Neutrophil (primary cell): ENCODE measurements at regions not wholly inside any gene's neighbourhood (a gene's known extent, or its start where the extent isn't known, plus 50 kb on each side); places are given as distances from the start of the nearest gene placed in this dataset.

Experiments
- H3K27ac ChIP-seq: fragments of 200-600 bp; sonication (generic); 2 replicates; pipeline ENCODE4 v1.5.1; 2016; ENCODE audit warnings: mild to moderate bottlenecking, moderate library complexity
- H3K27me3 ChIP-seq: fragments of 200-600 bp; sonication (generic); 2 replicates; pipeline ENCODE4 v1.6.0; 2016; ENCODE audit warnings: mild to moderate bottlenecking
- H3K36me3 ChIP-seq: fragments of 200-600 bp; sonication (generic); 2 replicates; pipeline ENCODE4 v1.5.1; 2017
- H3K4me1 ChIP-seq, 2 experiments: fragments of 200-600 bp in 1 of 2; sonication (generic) in 1 of 2; 1 replicate in 1 of 2; 2 replicates in 1 of 2; pipeline versions ENCODE4 v1.5.1 to v1.6.1; 2013 to 2016; ENCODE audit warnings: low read depth in 1 of 2, low read length in 1 of 2, mild to moderate bottlenecking in 1 of 2, moderate library complexity in 1 of 2; ENCODE audit not compliant: control insufficient read depth in 1 of 2, insufficient read depth in 1 of 2
- H3K4me3 ChIP-seq, 2 experiments: fragments of 200-600 bp in 1 of 2; sonication (generic) in 1 of 2; 1 replicate in 1 of 2; 2 replicates in 1 of 2; pipeline ENCODE4 v1.5.1; 2013 to 2016; ENCODE audit warnings: low read depth in 1 of 2, low read length in 1 of 2, mild to moderate bottlenecking in 1 of 2, moderate library complexity in 1 of 2
- H3K9me3 ChIP-seq: fragments of 200-600 bp; sonication (generic); 2 replicates; pipeline ENCODE4 v1.5.1; 2016
- CTCF ChIP-seq: fragments of 200-600 bp; sonication (generic); IDR thresholded peaks from 2 replicates; pipeline ENCODE4 v1.5.1; 2016; ENCODE audit warnings: antibody characterized with exemption

- H3K4me3 ChIP-seq = no peak overlapping the region
- no peak overlapping the region for H3K27ac ChIP-seq
- H3K4me1 ChIP-seq = no peaks in the 10 kb centered on the region
- H3K27me3 ChIP-seq = no peaks in the 10 kb centered on the region
- H3K9me3 ChIP-seq = no peaks in the 10 kb centered on the region
- H3K36me3 ChIP-seq = no peaks in the 10 kb centered on the region
- TF ChIP-seq CTCF = no peak
Measured at GRCh38 chr3:22606461-22606860, 596.7 kb upstream of the UBE2E2 start.

GRCh38 chr3:22606938-22607337 is 596.2 kb upstream of the UBE2E2 start:
- Histone ChIP-seq H3K9me3 (no peaks in the 10 kb centered on the region), H3K27ac (no peak overlapping the region), H3K4me1 (no peaks in the 10 kb centered on the region), H3K4me3 (no peak overlapping the region), H3K36me3 (no peaks in the 10 kb centered on the region), H3K27me3 (no peaks in the 10 kb centered on the region)
- TF ChIP-seq CTCF = no peak

GRCh38 chr3:22608093-22608492 is 595.0 kb upstream of the UBE2E2 start:
- TF ChIP-seq CTCF = no peak
- Histone ChIP-seq H3K9me3 (no peaks in the 10 kb centered on the region), H3K27ac (no peak overlapping the region), H3K27me3 (no peaks in the 10 kb centered on the region), H3K4me1 (no peaks in the 10 kb centered on the region), H3K4me3 (no peak overlapping the region), H3K36me3 (no peaks in the 10 kb centered on the region)

- Histone ChIP-seq H3K27me3 (no peaks in the 10 kb centered on the region), H3K27ac (no peak overlapping the region), H3K4me1 (no peaks in the 10 kb centered on the region), H3K4me3 (no peak overlapping the region), H3K36me3 (no peaks in the 10 kb centered on the region), H3K9me3 (no peaks in the 10 kb centered on the region)
- no peak for TF ChIP-seq CTCF
Measured at GRCh38 chr3:22608721-22609120, 594.4 kb upstream of the UBE2E2 start.

- no peaks in the 10 kb centered on the region for H3K4me1 ChIP-seq
- H3K4me3 ChIP-seq = no peak overlapping the region
- no peaks in the 10 kb centered on the region for H3K36me3 ChIP-seq
- H3K27ac ChIP-seq = no peak overlapping the region
- H3K27me3 ChIP-seq = no peaks in the 10 kb centered on the region
- H3K9me3 ChIP-seq = no peaks in the 10 kb centered on the region
- TF ChIP-seq CTCF = no peak
Measured at GRCh38 chr3:22609139-22609538, 594.0 kb upstream of the UBE2E2 start.

- Histone ChIP-seq H3K4me1 (no peaks in the 10 kb centered on the region), H3K9me3 (no peaks in the 10 kb centered on the region), H3K27me3 (no peaks in the 10 kb centered on the region), H3K36me3 (no peaks in the 10 kb centered on the region), H3K4me3 (no peak overlapping the region), H3K27ac (no peak overlapping the region)
- TF ChIP-seq CTCF = no peak
Measured at GRCh38 chr3:22612927-22613326, 590.2 kb upstream of the UBE2E2 start.
